IPS DF 19.7 (cell line): ENCODE measurements at regions not wholly inside any gene's neighbourhood (a gene's known extent, or its start where the extent isn't known, plus 50 kb on each side); places are given as distances from the start of the nearest gene placed in this dataset.
"Not testable (repeated sequence)": the region's sequence is repeated elsewhere in the genome, so short reads cannot be mapped to it uniquely, and the experiment has no call there.

Experiments used
- DNase-seq: peaks from one replicate; pipeline ENCODE4 v3.0.0-alpha.2; 2013; ENCODE audit warnings: low read depth, low spot score

- DNase-seq: no peak
Observed at GRCh38 chr9:1918108-1918507, 97.0 kb upstream of the SMARCA2 start.

GRCh38 chr9:1918622-1919021 is 96.5 kb upstream of the SMARCA2 start:
- no peak for DNase-seq

- no peak for DNase-seq
Observed at GRCh38 chr9:1919229-1919628, 95.9 kb upstream of the SMARCA2 start.

GRCh38 chr9:1920386-1920785 is 94.8 kb upstream of the SMARCA2 start:
- no peak for DNase-seq

- no peak for DNase-seq
Observed at GRCh38 chr9:1922026-1922425, 93.1 kb upstream of the SMARCA2 start.

- DNase-seq: no peak
Observed at GRCh38 chr9:1927546-1927945, 87.6 kb upstream of the SMARCA2 start.

- no peak for DNase-seq
Observed at GRCh38 chr9:1929134-1929533, 86.0 kb upstream of the SMARCA2 start.

- DNase-seq: no peak
Observed at GRCh38 chr9:1929722-1930244, 85.4 kb upstream of the SMARCA2 start.

- DNase-seq: not testable (repeated sequence)
Observed at GRCh38 chr9:1930245-1930736, 84.9 kb upstream of the SMARCA2 start.

- DNase-seq: no peak
Observed at GRCh38 chr9:1938135-1938534, 77.0 kb upstream of the SMARCA2 start.

GRCh38 chr9:1938675-1939170 is 76.4 kb upstream of the SMARCA2 start:
- no peak for DNase-seq

- DNase-seq: no peak
Observed at GRCh38 chr9:1939466-1939865, 75.7 kb upstream of the SMARCA2 start.

GRCh38 chr9:1939926-1940368 is 75.2 kb upstream of the SMARCA2 start:
- no peak for DNase-seq

GRCh38 chr9:1941989-1942388 is 73.2 kb upstream of the SMARCA2 start:
- DNase-seq: no peak

GRCh38 chr9:1946526-1947283 is 68.4 kb upstream of the SMARCA2 start:
- no peak for DNase-seq

- DNase-seq: no peak
Observed at GRCh38 chr9:1947438-1947837, 67.7 kb upstream of the SMARCA2 start.

- DNase-seq: no peak
Observed at GRCh38 chr9:1948541-1948940, 66.6 kb upstream of the SMARCA2 start.

GRCh38 chr9:1951446-1951845 is 63.7 kb upstream of the SMARCA2 start:
- no peak for DNase-seq

GRCh38 chr9:1952001-1952400 is 63.1 kb upstream of the SMARCA2 start:
- no peak for DNase-seq

- no peak for DNase-seq
Observed at GRCh38 chr9:1954238-1954637, 60.9 kb upstream of the SMARCA2 start.

GRCh38 chr9:1956958-1957357 is 58.2 kb upstream of the SMARCA2 start:
- DNase-seq: no peak

GRCh38 chr9:1957856-1958255 is 57.3 kb upstream of the SMARCA2 start:
- DNase-seq: no peak

- DNase-seq: no peak
Observed at GRCh38 chr9:1959371-1959770, 55.8 kb upstream of the SMARCA2 start.
